GM21619 (cell line): ENCODE measurements at regions not wholly inside any gene's neighbourhood (a gene's known extent, or its start where the extent isn't known, plus 50 kb on each side); places are given as distances from the start of the nearest gene placed in this dataset.
"Not testable (repeated sequence)": the region's sequence is repeated elsewhere in the genome, so short reads cannot be mapped to it uniquely, and the experiment has no call there.

Experiments used
- ATAC-seq: cut with Tn5 transposase; IDR thresholded peaks from one replicate; pipeline ENCODE4 v1.9.1; 2021; ENCODE audit not compliant: unreplicated experiment

- ATAC-seq: no peak
Measured at GRCh38 chr5:39714036-39714698, 289.4 kb upstream of the DAB2 start.

GRCh38 chr5:39713250-39713916 lies 288.6 kb upstream of the DAB2 start:
- no peak for ATAC-seq

GRCh38 chr5:39712316-39713249 lies 287.8 kb upstream of the DAB2 start:
- no peak for ATAC-seq

GRCh38 chr5:39711821-39712220 lies 287.0 kb upstream of the DAB2 start:
- no peak for ATAC-seq

GRCh38 chr5:39709032-39709431 lies 284.3 kb upstream of the DAB2 start:
- ATAC-seq: no peak

- ATAC-seq: no peak
Measured at GRCh38 chr5:39702928-39703327, 278.1 kb upstream of the DAB2 start.

- no peak for ATAC-seq
Measured at GRCh38 chr5:39700523-39700922, 275.7 kb upstream of the DAB2 start.

- no peak for ATAC-seq
Measured at GRCh38 chr5:39698838-39699560, 274.2 kb upstream of the DAB2 start.

- ATAC-seq: no peak
Measured at GRCh38 chr5:39697881-39698280, 273.1 kb upstream of the DAB2 start.

GRCh38 chr5:39696672-39697398 lies 272.1 kb upstream of the DAB2 start:
- no peak for ATAC-seq

GRCh38 chr5:39691993-39692392 lies 267.2 kb upstream of the DAB2 start:
- ATAC-seq: no peak

GRCh38 chr5:39691136-39691535 lies 266.4 kb upstream of the DAB2 start:
- ATAC-seq: no peak

GRCh38 chr5:39689919-39690318 lies 265.1 kb upstream of the DAB2 start:
- no peak for ATAC-seq

GRCh38 chr5:39687924-39688323 lies 263.1 kb upstream of the DAB2 start:
- not testable (repeated sequence) for ATAC-seq

GRCh38 chr5:39680213-39680612 lies 255.4 kb upstream of the DAB2 start:
- ATAC-seq: no peak

- no peak for ATAC-seq
Measured at GRCh38 chr5:39678534-39678933, 253.8 kb upstream of the DAB2 start.

- ATAC-seq: no peak
Measured at GRCh38 chr5:39675676-39676075, 250.9 kb upstream of the DAB2 start.

- ATAC-seq: no peak
Measured at GRCh38 chr5:39674209-39675082, 249.7 kb upstream of the DAB2 start.

- ATAC-seq: no peak
Measured at GRCh38 chr5:39671561-39671961, 246.8 kb upstream of the DAB2 start.
